ENCODE measurements at regions not wholly inside any gene's neighbourhood (a gene's known extent, or its start where the extent isn't known, plus 50 kb on each side); places are given as distances from the start of the nearest gene placed in this dataset.

DNA sequence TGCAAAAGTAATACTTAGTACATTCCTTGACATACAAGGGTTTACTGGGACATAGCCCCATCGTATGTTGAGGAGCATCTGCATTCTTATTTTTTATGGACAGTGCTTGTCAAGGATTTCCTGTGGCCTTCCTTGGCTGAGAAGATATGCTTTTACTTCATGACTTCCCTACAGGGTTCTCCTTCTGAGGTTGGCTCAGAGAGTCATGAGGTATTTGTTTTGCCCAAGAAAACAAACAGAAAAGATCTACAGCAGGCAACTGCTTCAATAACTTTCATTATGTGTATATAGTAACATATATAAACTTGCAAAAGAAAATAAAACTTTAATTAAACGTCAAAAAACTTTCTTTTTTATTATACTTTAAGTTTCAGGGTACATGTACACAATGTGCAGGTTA lies 577.2 kb upstream of the SEMA3D start:
- TF ChIP-seq CTCF (IDR thresholded peaks at IDR 0.05) (no peak), POLR2A (IDR thresholded peaks at IDR 0.05) (no peak)

All from lower leg skin (tissue), 3 donors.